HepG2 (cell line): ENCODE measurements at regions not wholly inside any gene's neighbourhood (a gene's known extent, or its start where the extent isn't known, plus 50 kb on each side); places are given as distances from the start of the nearest gene placed in this dataset.

Source experiments
- ATAC-seq: fragments of 200-7000 bp; cut with Tn5 transposase; 3 replicates; pipeline ENCODE4 v1.9.1; 2020; ENCODE audit warnings: mild to moderate bottlenecking, moderate library complexity
- BruUV-seq: library from RNA; stranded (reverse); fragments of 400-500 nt; replicated peaks from 2 replicates; lab custom pipeline; 2021; lab: Mats Ljungman, UMichigan
- CTCF ChIA-PET: fragments of 300-600 bp; formaldehyde crosslinking; extraction: SDS; loops from one replicate; lab custom pipeline; 2021; ENCODE audit warnings: low total read pairs, inconsistent platforms, low intra/inter-chr PET ratio; lab: Yijun Ruan, JAX
- POLR2A ChIA-PET: fragments of 350-600 bp; sonication (Branson Sonifier 250); formaldehyde crosslinking; loops from one replicate; lab custom pipeline; 2020; ENCODE audit warnings: antibody characterized with exemption, inconsistent platforms; lab: Yijun Ruan, JAX
- DNase-seq: peaks from one replicate; pipeline ENCODE4 v3.0.0-alpha.2; 2015; ENCODE audit warnings: low spot score
- FAIRE-seq: peaks from 3 replicates; lab custom pipeline; 2011; peaks lifted over from hg19 to GRCh38; lab: Jason Lieb, UNC
- H2AFZ ChIP-seq: one replicate; pipeline ENCODE4 v1.6.1; 2011; ENCODE audit warnings: low read length, inconsistent platforms
- H3K27ac ChIP-seq: fragments of 300-600 bp; 3 replicates; pipeline ENCODE4 v1.8.0; 2011; ENCODE audit warnings: mixed run types, mild to moderate bottlenecking, mixed read lengths, low read length, inconsistent platforms; ENCODE audit not compliant: insufficient read depth; ENCODE audit errors: extremely low read length
- H3K27me3 ChIP-seq, 2 experiments: fragments of 200-600 bp in 1 of 2; 2 replicates in 1 of 2; 3 replicates in 1 of 2; pipeline versions ENCODE4 v1.6.0 to v1.8.0; 2011; ENCODE audit warnings: low read length in 2 of 2, mild to moderate bottlenecking in 2 of 2, moderate library complexity in 2 of 2, inconsistent platforms in 1 of 2; ENCODE audit not compliant: insufficient read depth in 2 of 2, control insufficient read depth in 1 of 2
- H3K36me3 ChIP-seq, 2 experiments: fragments of 200-600 bp in 1 of 2; replicated peaks in 1 of 2; 2 replicates in 1 of 2; 3 replicates in 1 of 2; pipeline versions ENCODE4 v1.5.1 to v1.8.0; 2011; ENCODE audit warnings: low read length in 2 of 2, inconsistent platforms in 1 of 2; ENCODE audit not compliant: insufficient read depth in 2 of 2, control insufficient read depth in 1 of 2
- H3K4me1 ChIP-seq: 2 replicates; pipeline ENCODE4 v1.5.1; 2012; ENCODE audit warnings: low read length, inconsistent platforms; ENCODE audit not compliant: insufficient read depth
- H3K4me2 ChIP-seq: 2 replicates; pipeline ENCODE4 v1.6.0; 2011; ENCODE audit warnings: low read depth, low read length, inconsistent platforms
- H3K4me3 ChIP-seq, 3 experiments: fragments of 200-600 bp in 1 of 3; sonication (generic), shearing (Covaris generic) in 1 of 3; replicated peaks in 1 of 3; 2 replicates each; pipeline ENCODE4 v1.5.1; 2011 to 2016; ENCODE audit warnings: low read length in 3 of 3, inconsistent platforms in 2 of 3, low read depth in 2 of 3, mild to moderate bottlenecking in 2 of 3, control low read depth in 1 of 3, mixed read lengths in 1 of 3; ENCODE audit not compliant: insufficient read depth in 1 of 3
- H3K79me2 ChIP-seq: one replicate; pipeline ENCODE4 v1.6.1; 2011; ENCODE audit warnings: low read length, inconsistent platforms; ENCODE audit not compliant: insufficient read depth
- H3K9ac ChIP-seq: 2 replicates; pipeline ENCODE4 v1.6.0; 2011; ENCODE audit warnings: mild to moderate bottlenecking, low read depth, low read length, inconsistent platforms; ENCODE audit not compliant: insufficient read depth
- H3K9me3 ChIP-seq: 2 replicates; pipeline ENCODE4 v1.5.1; 2012; ENCODE audit warnings: mild to moderate bottlenecking, low read length
- H4K20me1 ChIP-seq: 2 replicates; pipeline ENCODE4 v1.6.0; 2011; ENCODE audit warnings: inconsistent platforms, mild to moderate bottlenecking, low read length, moderate library complexity; ENCODE audit not compliant: insufficient read depth
- DRAP1 ChIP-seq: IDR thresholded peaks from 2 replicates; pipeline ENCODE4 v1.6.1; 2016; ENCODE audit warnings: missing genetic modification reagents, missing compliant biosample characterization
- MYC ChIP-seq: sonication (generic); formaldehyde crosslinking; IDR thresholded peaks from 2 replicates; pipeline ENCODE4 v1.9.0; 2021; ENCODE audit warnings: missing genetic modification reagents, borderline replicate concordance
- MYPOP ChIP-seq: sonication (generic); formaldehyde crosslinking; IDR thresholded peaks from 2 replicates; pipeline ENCODE4 v1.8.1; 2023; ENCODE audit warnings: mild to moderate bottlenecking, moderate library complexity, missing genetic modification reagents
- PREB ChIP-seq: sonication (generic); formaldehyde crosslinking; IDR thresholded peaks from 2 replicates; pipeline ENCODE4 v1.4.0; 2020; ENCODE audit warnings: missing genetic modification reagents
- PRMT3 ChIP-seq: sonication (generic); formaldehyde crosslinking; IDR thresholded peaks from 2 replicates; pipeline ENCODE4 v1.8.1; 2022; ENCODE audit warnings: low read depth, mild to moderate bottlenecking, moderate library complexity, missing genetic modification reagents, borderline replicate concordance
- ZBTB14 ChIP-seq: sonication (generic); formaldehyde crosslinking; IDR thresholded peaks from 2 replicates; pipeline ENCODE4 v1.4.0; 2020; ENCODE audit warnings: missing genetic modification reagents
- ZNF407 ChIP-seq: sonication (generic); formaldehyde crosslinking; IDR thresholded peaks from one replicate; pipeline ENCODE4 v1.5.1; 2020; ENCODE audit warnings: mild to moderate bottlenecking, missing genetic modification reagents; ENCODE audit errors: not compliant biosample characterization
- ZNF563 ChIP-seq: sonication (generic); formaldehyde crosslinking; IDR thresholded peaks from 2 replicates; pipeline ENCODE4 v1.8.0; 2022; ENCODE audit warnings: mild to moderate bottlenecking, moderate library complexity, missing genetic modification reagents
- ZUFSP ChIP-seq: sonication (generic); formaldehyde crosslinking; IDR thresholded peaks from 2 replicates; pipeline ENCODE4 v1.9.0; 2021; ENCODE audit warnings: missing genetic modification reagents, mild to moderate bottlenecking, borderline replicate concordance
- WGBS: methylation state at CpG from one replicate; pipeline ENCODE4 v1.1.6; 2017; ENCODE audit warnings: low lambda C conversion rate; 5-methylcytosine and 5-hydroxymethylcytosine counted together
- in situ Hi-C: cut with HindIII; loops from 2 replicates; pipeline ENCODE4 v1.10.0; 2017; ENCODE audit warnings: low pct_unique_long_range_greater_than_20kb; ENCODE audit not compliant: extremely low pct_ligation_motif_present
- intact Hi-C: fragments of 100-400 bp; cut with micrococcal nuclease; formaldehyde crosslinking; loops from one replicate; pipeline ENCODE4 v1.10.0; 2022; ENCODE audit not compliant: unreplicated experiment

- TF ChIP-seq ZBTB14 (CRISPR knock-in tag) (no peak), ZNF407 (CRISPR knock-in tag) (no peak), PRMT3 (no peak)
Measured at GRCh38 chr14:84770030-84770429, 759.9 kb upstream of the FLRT2 start (continued).

- no peak for FAIRE-seq
- Histone ChIP-seq H3K9ac (no peak overlapping the region), H3K79me2 (no peaks in the 10 kb centered on the region), H3K27me3 (no peaks in the 10 kb centered on the region), H3K27ac (no peak overlapping the region), H3K4me3 (no peak overlapping the region), H2AFZ (no peak overlapping the region), H3K36me3 (no peaks in the 10 kb centered on the region), H4K20me1 (no peaks in the 10 kb centered on the region), H3K4me1 (no peaks in the 10 kb centered on the region), H3K9me3 (peaks cover 84% of the 10 kb centered on the region), H3K4me2 (no peak overlapping the region)
- 0% methylated on average over 2 of the region's 2 CpGs for WGBS
- intact Hi-C loops (no loop called here), in situ Hi-C loops (no loop called here)
- ChIA-PET POLR2A (no interaction called here), CTCF (no interaction called here)
- BruUV-seq, result no TSS peak
- no peak for DNase-seq
- no peak for ATAC-seq
- TF ChIP-seq ZUFSP (CRISPR knock-in tag), result no peak
- no peak for TF ChIP-seq MYC (CRISPR knock-in tag)
- no peak for TF ChIP-seq ZNF563 (CRISPR knock-in tag)
- no peak for TF ChIP-seq DRAP1 (CRISPR knock-in tag)
- no peak for TF ChIP-seq PREB (CRISPR knock-in tag)
- no peak for TF ChIP-seq MYPOP (CRISPR knock-in tag)
Measured at GRCh38 chr14:84777356-84777755, 752.6 kb upstream of the FLRT2 start.
